Lower leg skin (tissue), 4 donors: ENCODE measurements at regions not wholly inside any gene's neighbourhood (a gene's known extent, or its start where the extent isn't known, plus 50 kb on each side); places are given as distances from the start of the nearest gene placed in this dataset.
"Not testable (repeated sequence)": the region's sequence is repeated elsewhere in the genome, so short reads cannot be mapped to it uniquely, and the experiment has no call there.

ENCODE experiments used
- DNase-seq, 2 donors: peaks; one replicate each; pipeline ENCODE4 v3.0.0-alpha.2; 2019; ENCODE audit warnings: low spot score in 2 of 2
- H3K4me3 ChIP-seq: fragments of 200-600 bp; sonication (generic); 2 replicates; pipeline ENCODE4 v1.5.1; 2017; ENCODE audit warnings: mild to moderate bottlenecking, low read depth; ENCODE audit not compliant: poor library complexity, severe bottlenecking
- CTCF ChIP-seq, 3 donors: fragments of 450-650 bp; IDR thresholded peaks; one replicate each; pipeline ENCODE4 v1.5.1; 2016; ENCODE audit warnings: antibody characterized with exemption in 3 of 3, mild to moderate bottlenecking in 3 of 3, moderate library complexity in 2 of 3
- POLR2A ChIP-seq, 2 donors: fragments of 450-650 bp; IDR thresholded peaks; one replicate each; pipeline ENCODE4 v1.6.1; 2016 to 2017; ENCODE audit warnings: antibody characterized with exemption in 2 of 2, mild to moderate bottlenecking in 1 of 2, moderate library complexity in 1 of 2
- WGBS, 2 donors: methylation state at CpG; one replicate each; pipeline ENCODE4 v1.1.5; 2018; 5-methylcytosine and 5-hydroxymethylcytosine counted together
- intact Hi-C: fragments of 100-400 bp; cut with DNase I; formaldehyde crosslinking; loops from one replicate; pipeline ENCODE4 v1.15.0; 2023; ENCODE audit warnings: low total_unique reads

GRCh38 chr17:72380120-72380519, 259.3 kb downstream of the SOX9 start:
- TF ChIP-seq POLR2A (IDR thresholded peaks at IDR 0.05) (no peak), CTCF (IDR thresholded peaks at IDR 0.05) (no peak)
- 87 to 94% methylated on average over 6 of the region's 6 CpGs for WGBS, 2 donors
- intact Hi-C loops = no loop called here
- H3K4me3 ChIP-seq = no peak overlapping the region
- no peak for DNase-seq

- 82 to 84% methylated on average over 1 of the region's 1 CpG for WGBS, 2 donors
- intact Hi-C loops = no loop called here
- H3K4me3 ChIP-seq = no peak overlapping the region
- TF ChIP-seq CTCF (IDR thresholded peaks at IDR 0.05) (no peak), POLR2A (IDR thresholded peaks at IDR 0.05) (no peak)
- no peak for DNase-seq
These were observed 259.9 kb downstream of the SOX9 start for GRCh38 chr17:72380737-72381136.

GRCh38 chr17:72381597-72382397, 261.0 kb downstream of the SOX9 start:
- 78 to 85% methylated on average over 12 of the region's 12 CpGs for WGBS, 2 donors
- no peak for DNase-seq
- intact Hi-C loops = no loop called here
- TF ChIP-seq POLR2A (IDR thresholded peaks at IDR 0.05) (no peak), CTCF (IDR thresholded peaks at IDR 0.05) (no peak)
- no peak overlapping the region for H3K4me3 ChIP-seq

- WGBS, 2 donors = 58 to 73% methylated on average over 19 to 26 of the region's 26 CpGs
- H3K4me3 ChIP-seq = no peak overlapping the region
- DNase-seq = no peak
- TF ChIP-seq POLR2A (IDR thresholded peaks at IDR 0.05) (no peak), CTCF (IDR thresholded peaks at IDR 0.05) (no peak)
- intact Hi-C loops = no loop called here
These were observed 262.3 kb downstream of the SOX9 start for GRCh38 chr17:72382971-72383722.

DNA sequence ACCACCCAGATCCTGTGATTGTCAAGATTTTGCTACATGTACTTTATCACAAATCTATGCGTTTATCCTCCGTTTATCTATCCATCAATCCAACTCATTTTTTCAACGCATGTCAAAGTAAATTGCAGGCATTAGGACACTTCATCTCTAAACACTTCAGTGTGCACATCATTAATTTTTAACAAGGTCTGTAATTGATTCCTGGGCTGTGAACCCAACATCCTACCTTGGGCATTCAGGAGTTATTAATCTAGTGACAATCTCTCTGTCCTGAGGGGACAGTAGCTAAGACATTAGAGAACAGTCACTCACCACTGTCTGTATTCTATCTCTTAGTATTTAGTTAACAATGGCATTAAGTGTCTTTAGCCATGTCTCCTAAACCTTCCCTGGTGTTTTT, 264.7 kb downstream of the SOX9 start:
- 94 to 96% methylated on average over 3 of the region's 3 CpGs for WGBS, 2 donors
- no peak overlapping the region for H3K4me3 ChIP-seq
- no peak for TF ChIP-seq CTCF (IDR thresholded peaks at IDR 0.05)
- no peak for TF ChIP-seq POLR2A (IDR thresholded peaks at IDR 0.05)
- intact Hi-C loops = no loop called here
- no peak for DNase-seq

- intact Hi-C loops, DNase-seq, H3K4me3 ChIP-seq: not testable (repeated sequence)
- 83 to 100% methylated on average over 1 of the region's 1 CpG for WGBS, 2 donors
These were observed 265.4 kb downstream of the SOX9 start for GRCh38 chr17:72386173-72386572.
